K562 (cell line): ENCODE measurements at regions not wholly inside any gene's neighbourhood (a gene's known extent, or its start where the extent isn't known, plus 50 kb on each side); places are given as distances from the start of the nearest gene placed in this dataset.

ENCODE experiments used
- ATAC-seq: fragments of 200-7000 bp; cut with Tn5 transposase; 3 replicates; pipeline ENCODE4 v1.9.1; 2020; ENCODE audit warnings: moderate library complexity
- BruUV-seq: library from RNA; stranded (reverse); fragments of 400-500 nt; replicated peaks from 2 replicates; lab custom pipeline; 2021; lab: Mats Ljungman, UMichigan
- CTCF ChIA-PET: fragments of 300-600 bp; formaldehyde crosslinking; extraction: SDS; loops from one replicate; lab custom pipeline; 2021; ENCODE audit warnings: low intra/inter-chr PET ratio; lab: Yijun Ruan, JAX
- POLR2A ChIA-PET: fragments of 300-600, 350-650 bp; sonication (Branson Sonifier 250); formaldehyde crosslinking; extraction: SDS; loops from one replicate; lab custom pipeline; 2021; ENCODE audit warnings: antibody characterized with exemption, inconsistent platforms; lab: Yijun Ruan, JAX
- DNase-seq, 4 experiments: peaks; one replicate each; pipeline versions ENCODE4 v3.0.0 to v3.0.0-alpha.2; 2011 to 2018; ENCODE audit warnings: low spot score in 3 of 4, mixed read lengths in 3 of 4; ENCODE audit errors: extremely low read depth in 1 of 4
- FAIRE-seq: peaks from 2 replicates; lab custom pipeline; 2011; peaks lifted over from hg19 to GRCh38; lab: Jason Lieb, UNC
- H2AFZ ChIP-seq: 2 replicates; pipeline ENCODE4 v1.6.0; 2011; ENCODE audit warnings: low read depth, low read length, control low read depth, inconsistent platforms
- H3K27ac ChIP-seq: fragments of 200-600 bp; 3 replicates; pipeline ENCODE4 v1.8.0; 2011; ENCODE audit warnings: low read depth, mild to moderate bottlenecking, control low read depth, inconsistent platforms, low read length, moderate library complexity, mixed read lengths; ENCODE audit errors: extremely low read depth
- H3K27me3 ChIP-seq, 2 experiments: fragments of 300-600 bp in 1 of 2; 2 replicates in 1 of 2; 3 replicates in 1 of 2; pipeline versions ENCODE4 v1.6.0 to v1.8.0; 2011; ENCODE audit warnings: inconsistent platforms in 2 of 2, low read length in 2 of 2, mild to moderate bottlenecking in 1 of 2, mixed read lengths in 1 of 2, moderate library complexity in 1 of 2; ENCODE audit not compliant: control insufficient read depth in 2 of 2, insufficient read depth in 2 of 2
- H3K36me3 ChIP-seq: fragments of 300-600 bp; 3 replicates; pipeline ENCODE4 v1.8.0; 2011; ENCODE audit warnings: mild to moderate bottlenecking, low read length, inconsistent platforms; ENCODE audit not compliant: control insufficient read depth, insufficient read depth
- H3K4me1 ChIP-seq, 2 experiments: fragments of 200-600 bp in 1 of 2; replicated peaks in 1 of 2; 2 replicates in 1 of 2; 3 replicates in 1 of 2; pipeline versions ENCODE4 v1.5.1 to v1.8.0; 2011; ENCODE audit warnings: inconsistent platforms in 2 of 2, low read length in 2 of 2, mild to moderate bottlenecking in 1 of 2, mixed read lengths in 1 of 2, moderate library complexity in 1 of 2; ENCODE audit not compliant: control insufficient read depth in 2 of 2, insufficient read depth in 2 of 2
- H3K4me2 ChIP-seq: 2 replicates; pipeline ENCODE4 v1.6.1; 2011; ENCODE audit warnings: low read length, control low read depth, inconsistent platforms, mixed read lengths; ENCODE audit not compliant: insufficient read depth
- H3K4me3 ChIP-seq: fragments of 200-600 bp; sonication (generic), shearing (Covaris generic); 2 replicates; pipeline ENCODE4 v1.5.1; 2016; ENCODE audit warnings: control low read depth, inconsistent platforms
- H3K79me2 ChIP-seq: fragments of 200-600 bp; 3 replicates; pipeline ENCODE4 v1.8.0; 2011; ENCODE audit warnings: low read length, inconsistent platforms; ENCODE audit not compliant: control insufficient read depth, insufficient read depth
- H3K9ac ChIP-seq, 2 experiments: 2 replicates each; pipeline versions ENCODE4 v1.6.0 to v1.6.1; 2011; ENCODE audit warnings: low read depth in 2 of 2, low read length in 2 of 2, control low read depth in 1 of 2, inconsistent platforms in 1 of 2, mild to moderate bottlenecking in 1 of 2, mixed read lengths in 1 of 2; ENCODE audit not compliant: insufficient read depth in 1 of 2
- H3K9me1 ChIP-seq: one replicate; pipeline ENCODE4 v1.6.0; 2011; ENCODE audit warnings: inconsistent platforms, mild to moderate bottlenecking, low read length, moderate library complexity; ENCODE audit not compliant: control insufficient read depth, insufficient read depth
- H3K9me3 ChIP-seq: replicated peaks from 2 replicates; pipeline ENCODE4 v1.5.1; 2011; ENCODE audit warnings: low read depth, low read length, inconsistent platforms; ENCODE audit not compliant: control insufficient read depth, insufficient read depth
- H4K20me1 ChIP-seq: replicated peaks from 2 replicates; pipeline ENCODE4 v1.6.1; 2011; ENCODE audit warnings: low read length, inconsistent platforms, mixed read lengths; ENCODE audit not compliant: control insufficient read depth, insufficient read depth
- ELF4 ChIP-seq: fragments of 450-650 bp; formaldehyde crosslinking; IDR thresholded peaks from 2 replicates; pipeline ENCODE4 v1.4.0; 2022; ENCODE audit warnings: missing genetic modification characterization
- HNRNPK ChIP-seq: fragments of 200-400 bp; formaldehyde crosslinking; IDR thresholded peaks from one replicate; pipeline ENCODE4 v1.6.1; 2018; ENCODE audit warnings: mild to moderate bottlenecking, low read depth, low read length; ENCODE audit not compliant: poor library complexity, severe bottlenecking
- WGBS: fragments of 100-300 bp; shearing (Covaris generic); methylation state at CpG from one replicate; pipeline ENCODE4 v1.1.6; 2016; ENCODE audit warnings: low coverage, mixed read lengths; ENCODE audit not compliant: insufficient coverage; ENCODE audit errors: missing lambda C conversion rate; 5-methylcytosine and 5-hydroxymethylcytosine counted together
- in situ Hi-C: fragments of 300-500 bp; cut with MboI; formaldehyde crosslinking; loops from 4 replicates; pipeline ENCODE4 v1.15.0; 2018; ENCODE audit warnings: inconsistent platforms, mixed read lengths
- intact Hi-C: fragments of 100-400 bp; cut with micrococcal nuclease; formaldehyde crosslinking; loops from 2 replicates; pipeline ENCODE4 v1.14.2; 2022
- TF ChIP-seq, protein P1 (sequence below), 2 experiments: fragments of 450-650 bp; formaldehyde crosslinking in 1 of 2; IDR thresholded peaks; 2 replicates each; pipeline versions ENCODE4 v1.4.0 to v1.6.1; 2014 to 2020; ENCODE audit warnings: mild to moderate bottlenecking in 2 of 2, borderline replicate concordance in 1 of 2, low read depth in 1 of 2
- TF ChIP-seq, protein P2 (sequence below): IDR thresholded peaks from 2 replicates; pipeline ENCODE4 v1.6.1; 2011; ENCODE audit warnings: borderline replicate concordance, low read depth, mild to moderate bottlenecking, moderate library complexity, low read length; ENCODE audit not compliant: insufficient read depth, poor library complexity, severe bottlenecking

DNA sequence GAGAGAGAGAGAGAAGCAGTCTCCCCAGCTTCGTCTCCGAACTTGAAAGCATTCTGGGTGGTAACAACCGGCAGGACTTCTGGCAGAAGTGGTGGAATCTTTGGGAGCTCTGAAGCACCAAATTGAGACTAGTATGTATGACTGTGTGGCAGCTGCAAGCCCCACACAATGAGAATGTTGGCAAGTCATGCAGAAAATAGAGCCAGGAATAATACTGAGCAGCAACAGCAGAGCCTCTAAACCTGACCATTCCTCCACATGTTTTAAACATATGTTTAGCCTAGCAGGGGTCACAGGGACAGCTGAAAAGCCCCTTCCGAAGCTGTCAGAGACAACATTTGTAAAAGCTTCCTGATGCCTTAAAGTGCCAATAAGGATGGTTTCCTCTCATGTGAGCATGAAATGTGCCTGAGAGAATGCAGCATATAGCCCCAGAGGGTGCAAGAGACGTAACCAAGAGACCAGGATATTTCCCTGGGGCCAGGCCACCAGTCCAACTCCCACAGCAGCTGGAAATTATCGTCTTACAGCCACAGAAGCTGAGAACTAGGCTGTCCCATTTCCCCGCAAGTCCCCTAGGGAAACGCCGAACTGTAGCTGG is 178.6 kb upstream of the CCDC54 start:
- H3K36me3 ChIP-seq, result no peaks in the 10 kb centered on the region
- 2% methylated on average over 9 of the region's 9 CpGs for WGBS
- TF ChIP-seq ELF4 (CRISPR knock-in tag), result no peak
- POLR2A ChIA-PET, result interaction anchor here (0.6 to 1.0 kb wide), 2 partner anchors 9 to 18 kb away, joined by 3 to 5 read pairs; no protein-coding TSS in a partner anchor
- no peak for ATAC-seq
- no peak for FAIRE-seq
- DNase-seq, result no peak
- H3K27me3 ChIP-seq, result no peaks in the 10 kb centered on the region
- H2AFZ ChIP-seq, result no peak overlapping the region
- H4K20me1 ChIP-seq, result no peaks in the 10 kb centered on the region
- no peaks in the 10 kb centered on the region for H3K4me1 ChIP-seq
- intact Hi-C loops (no loop called here), in situ Hi-C loops (no loop called here)
- no peaks in the 10 kb centered on the region for H3K9me1 ChIP-seq
- H3K9me3 ChIP-seq, result no peaks in the 10 kb centered on the region
- no peak overlapping the region for H3K4me3 ChIP-seq
- H3K79me2 ChIP-seq, result no peaks in the 10 kb centered on the region
- no TSS peak for BruUV-seq
- no peak overlapping the region for H3K9ac ChIP-seq
- H3K4me2 ChIP-seq, result no peak overlapping the region
- H3K27ac ChIP-seq, result no peak overlapping the region
- CTCF ChIA-PET, result no interaction called here

DNA sequence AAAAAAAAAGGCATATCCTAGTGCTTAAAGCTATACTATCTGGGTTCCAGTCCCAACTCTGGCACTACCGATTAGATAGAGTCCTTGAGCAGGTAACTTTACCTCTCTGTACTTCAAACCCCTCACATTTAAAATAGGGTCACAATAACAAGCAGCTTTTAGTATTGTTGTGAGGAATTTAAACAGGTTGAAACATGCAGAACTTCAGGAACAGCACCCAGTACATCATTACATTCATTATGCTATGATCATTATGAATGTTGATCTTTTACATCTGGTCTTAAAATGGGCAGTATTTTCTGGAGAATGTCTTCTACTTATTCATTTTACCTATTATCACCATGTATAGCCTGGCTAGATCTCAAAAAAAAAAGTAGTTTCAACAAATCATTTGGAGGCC is 176.1 kb upstream of the CCDC54 start:
- CTCF ChIA-PET, result no interaction called here
- Histone ChIP-seq H3K9ac (no peak overlapping the region), H3K27ac (no peak overlapping the region), H3K9me1 (no peaks in the 10 kb centered on the region), H3K4me2 (no peak overlapping the region), H3K79me2 (no peaks in the 10 kb centered on the region), H3K27me3 (no peaks in the 10 kb centered on the region), H3K9me3 (no peaks in the 10 kb centered on the region), H4K20me1 (no peaks in the 10 kb centered on the region), H3K4me3 (no peak overlapping the region), H3K36me3 (no peaks in the 10 kb centered on the region), H2AFZ (no peak overlapping the region), H3K4me1 (no peaks in the 10 kb centered on the region)
- FAIRE-seq (no peak), DNase-seq (no peak), ATAC-seq (no peak)
- in situ Hi-C loops (no loop called here), intact Hi-C loops (no loop called here)
- BruUV-seq, result no TSS peak
- POLR2A ChIA-PET, result no interaction called here
- 14% methylated on average over 1 of the region's 1 CpG for WGBS
- TF ChIP-seq HNRNPK, result no peak
- TF ChIP-seq, protein P1, sequence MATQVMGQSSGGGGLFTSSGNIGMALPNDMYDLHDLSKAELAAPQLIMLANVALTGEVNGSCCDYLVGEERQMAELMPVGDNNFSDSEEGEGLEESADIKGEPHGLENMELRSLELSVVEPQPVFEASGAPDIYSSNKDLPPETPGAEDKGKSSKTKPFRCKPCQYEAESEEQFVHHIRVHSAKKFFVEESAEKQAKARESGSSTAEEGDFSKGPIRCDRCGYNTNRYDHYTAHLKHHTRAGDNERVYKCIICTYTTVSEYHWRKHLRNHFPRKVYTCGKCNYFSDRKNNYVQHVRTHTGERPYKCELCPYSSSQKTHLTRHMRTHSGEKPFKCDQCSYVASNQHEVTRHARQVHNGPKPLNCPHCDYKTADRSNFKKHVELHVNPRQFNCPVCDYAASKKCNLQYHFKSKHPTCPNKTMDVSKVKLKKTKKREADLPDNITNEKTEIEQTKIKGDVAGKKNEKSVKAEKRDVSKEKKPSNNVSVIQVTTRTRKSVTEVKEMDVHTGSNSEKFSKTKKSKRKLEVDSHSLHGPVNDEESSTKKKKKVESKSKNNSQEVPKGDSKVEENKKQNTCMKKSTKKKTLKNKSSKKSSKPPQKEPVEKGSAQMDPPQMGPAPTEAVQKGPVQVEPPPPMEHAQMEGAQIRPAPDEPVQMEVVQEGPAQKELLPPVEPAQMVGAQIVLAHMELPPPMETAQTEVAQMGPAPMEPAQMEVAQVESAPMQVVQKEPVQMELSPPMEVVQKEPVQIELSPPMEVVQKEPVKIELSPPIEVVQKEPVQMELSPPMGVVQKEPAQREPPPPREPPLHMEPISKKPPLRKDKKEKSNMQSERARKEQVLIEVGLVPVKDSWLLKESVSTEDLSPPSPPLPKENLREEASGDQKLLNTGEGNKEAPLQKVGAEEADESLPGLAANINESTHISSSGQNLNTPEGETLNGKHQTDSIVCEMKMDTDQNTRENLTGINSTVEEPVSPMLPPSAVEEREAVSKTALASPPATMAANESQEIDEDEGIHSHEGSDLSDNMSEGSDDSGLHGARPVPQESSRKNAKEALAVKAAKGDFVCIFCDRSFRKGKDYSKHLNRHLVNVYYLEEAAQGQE (IDR thresholded peaks at IDR 0.05; ENCODE audit: borderline replicate concordance), result no peak
- TF ChIP-seq, protein P1 (CRISPR knock-in tag; IDR thresholded peaks at IDR 0.05; ENCODE audit: low read depth), result no peak
- TF ChIP-seq, protein P2, sequence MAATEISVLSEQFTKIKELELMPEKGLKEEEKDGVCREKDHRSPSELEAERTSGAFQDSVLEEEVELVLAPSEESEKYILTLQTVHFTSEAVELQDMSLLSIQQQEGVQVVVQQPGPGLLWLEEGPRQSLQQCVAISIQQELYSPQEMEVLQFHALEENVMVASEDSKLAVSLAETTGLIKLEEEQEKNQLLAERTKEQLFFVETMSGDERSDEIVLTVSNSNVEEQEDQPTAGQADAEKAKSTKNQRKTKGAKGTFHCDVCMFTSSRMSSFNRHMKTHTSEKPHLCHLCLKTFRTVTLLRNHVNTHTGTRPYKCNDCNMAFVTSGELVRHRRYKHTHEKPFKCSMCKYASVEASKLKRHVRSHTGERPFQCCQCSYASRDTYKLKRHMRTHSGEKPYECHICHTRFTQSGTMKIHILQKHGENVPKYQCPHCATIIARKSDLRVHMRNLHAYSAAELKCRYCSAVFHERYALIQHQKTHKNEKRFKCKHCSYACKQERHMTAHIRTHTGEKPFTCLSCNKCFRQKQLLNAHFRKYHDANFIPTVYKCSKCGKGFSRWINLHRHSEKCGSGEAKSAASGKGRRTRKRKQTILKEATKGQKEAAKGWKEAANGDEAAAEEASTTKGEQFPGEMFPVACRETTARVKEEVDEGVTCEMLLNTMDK, result no peak
